ENCODE measurements at regions not wholly inside any gene's neighbourhood (a gene's known extent, or its start where the extent isn't known, plus 50 kb on each side); places are given as distances from the start of the nearest gene placed in this dataset.

DNA sequence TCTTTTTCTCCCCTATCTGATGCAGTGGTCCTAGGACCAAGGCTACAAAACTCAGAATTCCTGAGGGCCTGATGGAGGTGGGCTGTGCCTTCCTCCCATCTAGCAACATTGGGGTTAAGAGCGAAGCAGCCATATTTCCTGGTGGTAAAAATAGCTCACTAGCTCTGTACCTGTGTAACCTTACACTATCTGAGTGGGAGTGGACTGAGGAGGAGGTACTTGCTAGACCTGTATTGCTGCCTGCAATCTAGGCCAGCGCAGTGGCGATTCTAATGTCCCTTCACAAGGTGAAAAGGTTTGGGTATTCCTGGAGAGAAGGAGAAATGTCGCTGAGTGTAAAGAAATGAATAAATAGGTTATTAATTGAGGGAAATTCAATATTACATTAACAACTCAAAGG, 80.2 kb upstream of the LIFR start:
- CTCF ChIA-PET (ENCODE audit: partially characterized antibody) = interaction anchor here (0.7 to 1.1 kb wide), 2 partner anchors 36 to 39 kb away, joined by 3 to 4 read pairs; no protein-coding TSS in a partner anchor
- no peak overlapping the region for H2BK12ac ChIP-seq (ENCODE audit: low read depth, low read length)
- H3K79me1 ChIP-seq (ENCODE audit: low read depth, low read length) = no peaks in the 10 kb centered on the region
- no peak overlapping the region for H3K9ac ChIP-seq (replicated peaks in 1 of 4; ENCODE audit: extremely low read depth in 1 of 4, low read depth in 3 of 4, low read length in 3 of 4)
- no peak overlapping the region for H3K56ac ChIP-seq (replicated peaks; ENCODE audit: insufficient read length, low read depth, low read length)
- no peak overlapping the region for H2BK5ac ChIP-seq (ENCODE audit: low read depth, low read length)
- POLR2A ChIA-PET (ENCODE audit: partially characterized antibody) = no interaction called here
- no peak overlapping the region for H4K8ac ChIP-seq (ENCODE audit: extremely low read depth, insufficient read depth, low read length)
- WGBS, 2 experiments (ENCODE audit: extremely low coverage in 1 of 2, insufficient coverage in 1 of 2, insufficient read length in 1 of 2, insufficient replicate concordance in 2 of 2, low coverage in 1 of 2, low lambda C conversion rate in 2 of 2, missing lambda C conversion rate in 1 of 2) = 93% methylated on average over 4 of the region's 4 CpGs; no CpG with 5 or more reads in 1 of the 2 experiments
- DNase-seq (ENCODE audit: low read depth in 1 of 2, low spot score in 2 of 2) (no peak), FAIRE-seq (no peak)
- no peaks in the 10 kb centered on the region for H3K23me2 ChIP-seq (ENCODE audit: low read depth, low read length)
- no peak overlapping the region for H2AFZ ChIP-seq (ENCODE audit: low read length)
- no peak overlapping the region for H2AK5ac ChIP-seq (ENCODE audit: low read depth, low read length)
- H3K4ac ChIP-seq (replicated peaks; ENCODE audit: insufficient read length, low read depth, low read length) = no peak overlapping the region
- no peak overlapping the region for H2BK120ac ChIP-seq (replicated peaks; ENCODE audit: low read depth, low read length)
- H3K4me2 ChIP-seq (ENCODE audit: insufficient read depth in 1 of 2, low read depth in 2 of 2, low read length in 2 of 2) = no peak overlapping the region
- no peaks in the 10 kb centered on the region; a peak in 1 of 8 replicates for H3K36me3 ChIP-seq (ENCODE audit: control insufficient read depth in 2 of 4, insufficient read depth in 4 of 4, low read length in 3 of 4)
- no peak overlapping the region for H3K4me3 ChIP-seq (ENCODE audit: extremely low read depth in 1 of 4, insufficient read depth in 2 of 4, low read depth in 3 of 4, low read length in 4 of 4)
- no peak overlapping the region for H3K27ac ChIP-seq (ENCODE audit: low read depth, low read length)
- H2BK15ac ChIP-seq (ENCODE audit: low read length) = no peak overlapping the region
- H3K9me3 ChIP-seq (ENCODE audit: insufficient read depth in 2 of 2, low read depth in 1 of 2, low read length in 1 of 2) = peaks cover 0 to 10% of the 10 kb centered on the region in 2 experiments; a peak in 1 of 4 replicates
- no peaks in the 10 kb centered on the region for H4K20me1 ChIP-seq (replicated peaks in 1 of 2; ENCODE audit: control insufficient read depth in 1 of 2, insufficient read depth in 2 of 2, low read length in 2 of 2)
- H3K23ac ChIP-seq (ENCODE audit: insufficient read length) = no peak overlapping the region
- no peak overlapping the region for H4K5ac ChIP-seq (ENCODE audit: insufficient read length, low read depth, low read length)
- H4K91ac ChIP-seq (replicated peaks; ENCODE audit: insufficient read length, low read length) = no peak overlapping the region
- H2BK20ac ChIP-seq (ENCODE audit: low read length) = no peak overlapping the region
- no peaks in the 10 kb centered on the region for H3K27me3 ChIP-seq (replicated peaks in 1 of 4; ENCODE audit: control insufficient read depth in 3 of 4, extremely low read depth in 1 of 4, insufficient read depth in 3 of 4, low read length in 3 of 4)
- H3K4me1 ChIP-seq (replicated peaks in 1 of 4; ENCODE audit: control insufficient read depth in 3 of 4, insufficient read depth in 4 of 4, low read length in 3 of 4) = no peaks in the 10 kb centered on the region
- H3K18ac ChIP-seq (ENCODE audit: extremely low read depth, low read length) = no peak overlapping the region
- no peak overlapping the region for H3K14ac ChIP-seq (ENCODE audit: insufficient read length)
- TF ChIP-seq TAF7 (optimal IDR thresholded peaks at IDR 0.05; ENCODE audit: borderline replicate concordance, low read depth, low read length) = no peak
- TF ChIP-seq KDM4A (IDR thresholded peaks at IDR 0.05; ENCODE audit: low read depth, low read length, severe bottlenecking) = no peak
- no peak for TF ChIP-seq PHF8 (conservative IDR thresholded peaks at IDR 0.05; ENCODE audit: low read depth, low read length)
- TF ChIP-seq BCL11A (IDR thresholded peaks at IDR 0.05; ENCODE audit: low read depth in 2 of 2, low read length in 2 of 2) = no peak
- no peak for TF ChIP-seq CBX8 (IDR thresholded peaks at IDR 0.05; ENCODE audit: borderline replicate concordance, low read depth, low read length)
- TF ChIP-seq RXRA (IDR thresholded peaks at IDR 0.05; ENCODE audit: insufficient read depth, low read depth, low read length) = no peak
- TF ChIP-seq SIN3A (conservative IDR thresholded peaks at IDR 0.05 in 1 of 2, IDR thresholded peaks at IDR 0.05 in 1 of 2; ENCODE audit: low read depth in 1 of 2, low read length in 2 of 2) = no peak
- TF ChIP-seq GABPA (IDR thresholded peaks at IDR 0.05; ENCODE audit: borderline replicate concordance, insufficient read depth, low read length) = no peak
- TF ChIP-seq TEAD4 (IDR thresholded peaks at IDR 0.05; ENCODE audit: low read depth, low read length) = no peak
- no peak for TF ChIP-seq SIX5 (IDR thresholded peaks at IDR 0.05; ENCODE audit: low read depth, low read length)
- no peak for TF ChIP-seq RAD21 (IDR thresholded peaks at IDR 0.05 in 1 of 2, conservative IDR thresholded peaks at IDR 0.05 in 1 of 2; ENCODE audit: low read depth in 2 of 2, low read length in 2 of 2)
- TF ChIP-seq SAP30 (IDR thresholded peaks at IDR 0.05; ENCODE audit: insufficient read depth, insufficient replicate concordance, low read length) = no peak
- TF ChIP-seq YY1 (IDR thresholded peaks at IDR 0.05; ENCODE audit: low read depth, low read length) = no peak
- no peak for TF ChIP-seq NRF1 (IDR thresholded peaks at IDR 0.05; ENCODE audit: low read depth, low read length)
- no peaks in the 10 kb centered on the region for H3K79me2 ChIP-seq (ENCODE audit: control insufficient read depth in 1 of 2, insufficient read depth in 2 of 2, low read length in 2 of 2)

All from H1 (cell line).